AG04450 (cell line): ENCODE measurements at regions not wholly inside any gene's neighbourhood (a gene's known extent, or its start where the extent isn't known, plus 50 kb on each side); places are given as distances from the start of the nearest gene placed in this dataset.

ENCODE experiments used
- CTCF ChIA-PET: fragments of 300-600, 350-600 bp; formaldehyde crosslinking; extraction: SDS; loops from one replicate; lab custom pipeline; 2022; ENCODE audit warnings: antibody characterized with exemption, inconsistent platforms; lab: Charles Lee
- POLR2A ChIA-PET: fragments of 350-600 bp; formaldehyde crosslinking; extraction: SDS; loops from one replicate; lab custom pipeline; 2021; ENCODE audit warnings: antibody characterized with exemption, inconsistent platforms; lab: Yijun Ruan, JAX
- DNase-seq: peaks from one replicate; pipeline ENCODE4 v3.0.0-alpha.2; 2011; ENCODE audit warnings: low read depth, low spot score
- H3K27ac ChIP-seq: one replicate; pipeline ENCODE4 v1.5.1; 2012; ENCODE audit warnings: low read depth, low read length, control low read depth
- H3K27me3 ChIP-seq: one replicate; pipeline ENCODE4 v1.6.0; 2012; ENCODE audit warnings: low read length; ENCODE audit not compliant: control insufficient read depth, insufficient read depth
- H3K4me3 ChIP-seq: 2 replicates; pipeline ENCODE4 v1.5.1; 2011; ENCODE audit warnings: mild to moderate bottlenecking, low read depth, low read length, control low read depth
- H3K9me3 ChIP-seq: 2 replicates; pipeline ENCODE4 v1.5.1; 2012; ENCODE audit warnings: low read length; ENCODE audit not compliant: control insufficient read depth, insufficient read depth
- CTCF ChIP-seq: IDR thresholded peaks from 2 replicates; pipeline ENCODE4 v1.5.1; 2011; ENCODE audit warnings: low read depth, low read length, control low read depth, inconsistent platforms

DNA sequence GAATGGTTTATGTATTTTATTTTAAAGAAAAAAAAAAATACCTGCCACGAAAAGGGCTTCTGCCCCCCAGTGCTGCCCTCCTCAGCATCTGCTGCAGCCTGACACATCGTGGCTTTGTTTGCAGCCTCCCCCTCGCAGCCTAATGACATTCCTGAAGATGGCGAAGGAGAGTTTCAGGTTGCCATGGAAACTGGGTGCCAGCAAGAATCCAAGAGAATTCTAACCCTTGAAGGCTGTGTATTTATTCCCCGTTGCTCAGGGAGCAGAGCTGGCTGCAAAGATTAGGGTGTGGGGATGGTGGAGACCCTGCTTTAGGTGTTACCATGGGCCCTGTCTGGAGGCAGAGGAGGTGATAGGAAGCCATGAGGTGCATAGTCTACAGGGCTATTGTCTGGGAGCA lies 126.6 kb downstream of the NSG2 start:
- Histone ChIP-seq H3K27me3 (no peaks in the 10 kb centered on the region), H3K4me3 (no peak overlapping the region), H3K27ac (no peak overlapping the region), H3K9me3 (no peaks in the 10 kb centered on the region)
- ChIA-PET POLR2A (no interaction called here), CTCF (no interaction called here)
- no peak for TF ChIP-seq CTCF
- no peak for DNase-seq

DNA sequence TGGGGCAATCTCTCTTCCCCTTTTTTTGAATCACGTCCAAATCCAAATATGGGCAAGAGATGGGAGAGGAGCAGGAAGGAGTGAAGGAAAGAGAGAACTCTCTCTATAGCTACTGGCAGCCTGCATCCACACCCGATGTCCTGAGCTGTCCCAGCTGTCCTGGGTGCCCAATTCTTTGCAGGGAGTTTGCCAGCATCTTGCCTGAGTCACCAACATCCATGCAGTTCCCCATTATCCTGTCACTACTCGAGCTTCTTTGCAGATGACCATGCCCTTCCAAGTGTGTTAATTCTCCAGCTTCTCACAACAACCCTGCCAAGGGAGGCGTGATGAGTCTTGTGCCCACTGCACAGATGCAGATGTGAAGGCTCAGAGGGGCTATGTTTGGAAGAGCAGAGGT lies 127.1 kb downstream of the NSG2 start:
- ChIA-PET CTCF (no interaction called here), POLR2A (no interaction called here)
- Histone ChIP-seq H3K9me3 (no peaks in the 10 kb centered on the region), H3K27me3 (no peaks in the 10 kb centered on the region), H3K4me3 (no peak overlapping the region), H3K27ac (no peak overlapping the region)
- DNase-seq: no peak
- no peak for TF ChIP-seq CTCF

DNA sequence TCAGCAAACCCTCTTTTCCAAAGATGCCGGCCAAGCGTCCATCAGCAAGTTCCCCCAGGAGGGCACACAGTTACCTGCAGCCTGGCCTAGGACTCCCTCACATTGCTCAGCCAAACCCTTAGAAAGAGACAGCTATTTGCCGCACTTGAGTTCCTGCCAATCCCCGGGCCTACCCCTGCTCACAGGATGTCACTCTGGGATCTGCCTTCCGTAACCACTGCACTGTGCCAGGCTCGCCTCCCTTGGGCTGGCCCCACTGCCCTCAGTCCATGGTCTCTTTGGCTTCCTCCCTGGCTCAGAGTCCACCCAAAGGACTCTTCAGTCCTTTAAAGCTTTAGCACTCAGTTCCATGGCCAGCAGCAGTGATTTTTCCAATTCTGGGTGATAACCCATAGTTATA lies 128.3 kb downstream of the NSG2 start:
- TF ChIP-seq CTCF: no peak
- ChIA-PET CTCF (no interaction called here), POLR2A (no interaction called here)
- Histone ChIP-seq H3K27me3 (no peaks in the 10 kb centered on the region), H3K4me3 (no peak overlapping the region), H3K27ac (no peak overlapping the region), H3K9me3 (no peaks in the 10 kb centered on the region)
- DNase-seq: no peak

GRCh38 chr5:174175716-174176268 lies 130.3 kb downstream of the NSG2 start:
- ChIA-PET CTCF (no interaction called here), POLR2A (no interaction called here)
- H3K27ac ChIP-seq: no peak overlapping the region
- no peak for DNase-seq
- no peak for TF ChIP-seq CTCF
- H3K4me3 ChIP-seq: no peak overlapping the region
- no peaks in the 10 kb centered on the region for H3K27me3 ChIP-seq
- H3K9me3 ChIP-seq: no peaks in the 10 kb centered on the region

DNA sequence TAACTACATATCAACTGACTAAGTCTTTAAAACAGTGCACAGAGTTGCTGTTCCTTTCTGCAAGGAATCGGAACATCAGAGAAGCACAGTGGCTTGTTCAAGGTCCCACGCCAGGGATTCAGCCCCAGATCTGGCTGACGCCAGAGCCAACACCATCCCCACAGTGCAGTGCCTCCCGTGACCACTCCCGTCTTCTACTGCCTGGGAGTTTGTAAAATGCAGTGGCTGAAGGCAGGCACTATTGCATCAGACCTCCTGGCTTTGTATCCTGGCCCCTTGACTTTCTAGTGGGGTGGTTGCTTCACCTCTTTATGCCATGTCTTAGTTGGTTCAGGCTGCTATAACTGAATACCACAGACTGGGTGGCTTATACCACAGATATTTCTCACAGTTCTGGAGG lies 131.0 kb downstream of the NSG2 start:
- H3K27me3 ChIP-seq: peaks cover 2% of the 10 kb centered on the region
- no peaks in the 10 kb centered on the region for H3K9me3 ChIP-seq
- DNase-seq: no peak
- CTCF ChIA-PET: no interaction called here
- no peak overlapping the region for H3K27ac ChIP-seq
- TF ChIP-seq CTCF: no peak
- POLR2A ChIA-PET: no interaction called here
- no peak overlapping the region for H3K4me3 ChIP-seq
